AG08395 (cell line): ENCODE measurements at regions not wholly inside any gene's neighbourhood (a gene's known extent, or its start where the extent isn't known, plus 50 kb on each side); places are given as distances from the start of the nearest gene placed in this dataset.

Source experiments
- DNase-seq: peaks from one replicate; pipeline ENCODE4 v3.0.0; 2012; ENCODE audit warnings: mixed read lengths, low spot score

GRCh38 chr15:46251903-46252302 is 617.1 kb downstream of the SQOR start:
- DNase-seq, result no peak

- DNase-seq, result no peak
Observed at GRCh38 chr15:46258056-46258455, 623.2 kb downstream of the SQOR start.

DNA sequence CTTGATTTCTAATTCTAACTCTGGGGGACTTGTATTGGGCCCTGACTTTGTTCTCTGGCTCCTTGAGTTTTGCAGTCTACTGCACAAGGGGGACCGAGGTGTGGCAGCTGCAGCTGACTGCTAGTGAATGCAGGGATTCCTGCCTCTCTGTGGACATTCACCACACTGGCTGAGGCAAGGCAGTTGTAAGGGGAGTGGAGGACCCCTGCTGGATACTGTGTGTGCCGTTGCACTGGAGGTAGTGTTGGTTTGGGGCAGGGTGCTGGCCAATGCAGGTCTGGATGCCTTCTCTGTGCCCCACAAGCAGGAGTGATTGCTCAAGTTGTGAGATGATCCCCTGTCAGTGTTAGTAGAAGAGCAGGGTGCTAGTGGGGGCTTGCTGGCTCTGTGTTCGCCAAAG is 626.1 kb downstream of the SQOR start:
- no peak for DNase-seq

GRCh38 chr15:46265664-46266347 is 631.0 kb downstream of the SQOR start:
- no peak for DNase-seq

DNA sequence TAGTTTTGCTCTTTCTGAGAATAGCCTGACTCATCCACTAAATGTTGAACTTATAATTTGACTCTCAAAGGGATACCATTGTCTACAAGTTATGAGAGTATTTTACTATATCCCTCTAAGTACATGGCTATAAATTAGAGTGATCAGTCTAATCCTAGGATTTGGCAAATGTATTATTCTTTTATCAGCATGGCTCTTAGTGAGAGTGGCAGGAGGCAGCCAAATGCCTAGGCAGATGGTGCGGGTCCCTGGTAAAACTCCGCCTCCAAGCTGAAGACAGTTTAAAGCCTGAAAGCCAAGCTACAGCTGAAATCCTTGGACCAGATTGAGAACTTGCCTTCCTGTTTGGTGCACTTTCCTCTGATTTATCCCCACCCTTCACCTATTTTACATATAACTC is 631.8 kb downstream of the SQOR start:
- DNase-seq, result no peak

GRCh38 chr15:46270481-46271147 is 635.8 kb downstream of the SQOR start:
- DNase-seq, result no peak

DNA sequence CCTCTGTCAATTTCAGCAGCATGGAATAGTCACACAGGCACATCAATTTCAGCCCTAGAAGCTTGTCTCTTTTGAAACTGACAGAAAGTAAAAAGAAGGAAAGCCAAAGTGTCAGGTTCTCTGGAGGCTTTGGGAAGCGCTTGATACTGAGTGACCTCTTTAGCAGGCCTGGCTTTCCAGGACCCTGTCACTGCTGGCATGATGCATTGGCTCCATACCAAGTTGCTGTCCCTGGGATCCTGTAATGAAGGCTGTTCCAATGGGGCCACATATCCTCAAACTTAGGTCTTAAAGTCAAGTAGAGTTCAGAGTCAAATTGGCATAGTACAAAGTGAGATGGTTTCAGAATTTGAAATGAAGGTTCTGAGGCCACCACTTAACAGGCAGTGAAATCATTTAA is 640.9 kb downstream of the SQOR start:
- DNase-seq, result no peak

DNA sequence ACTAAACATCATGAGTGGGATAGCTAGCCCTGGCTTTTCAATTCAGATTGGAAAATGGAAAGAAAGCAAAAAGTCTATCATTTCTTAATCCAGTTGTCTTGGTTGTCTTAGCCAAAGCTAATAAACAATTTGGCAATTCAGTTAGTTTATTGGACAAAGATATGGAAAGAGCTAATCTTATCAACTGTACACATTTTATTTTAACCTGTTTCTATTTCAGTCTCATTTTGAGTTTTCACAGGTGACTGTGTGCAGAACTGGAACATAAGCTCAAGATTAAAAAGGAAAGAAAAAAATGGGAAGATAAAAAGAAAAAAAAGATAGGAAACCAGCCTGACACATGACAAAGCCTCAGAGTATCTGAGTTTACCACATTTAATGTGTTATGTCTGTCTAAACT is 642.6 kb downstream of the SQOR start:
- DNase-seq, result no peak

GRCh38 chr15:46278062-46278461 is 643.2 kb downstream of the SQOR start:
- no peak for DNase-seq

- DNase-seq, result no peak
Observed at GRCh38 chr15:46278486-46279090, 643.8 kb downstream of the SQOR start.

- DNase-seq, result no peak
Observed at GRCh38 chr15:46280762-46281542, 646.1 kb downstream of the SQOR start.

GRCh38 chr15:46293550-46293949 is 658.7 kb downstream of the SQOR start:
- DNase-seq, result no peak

DNA sequence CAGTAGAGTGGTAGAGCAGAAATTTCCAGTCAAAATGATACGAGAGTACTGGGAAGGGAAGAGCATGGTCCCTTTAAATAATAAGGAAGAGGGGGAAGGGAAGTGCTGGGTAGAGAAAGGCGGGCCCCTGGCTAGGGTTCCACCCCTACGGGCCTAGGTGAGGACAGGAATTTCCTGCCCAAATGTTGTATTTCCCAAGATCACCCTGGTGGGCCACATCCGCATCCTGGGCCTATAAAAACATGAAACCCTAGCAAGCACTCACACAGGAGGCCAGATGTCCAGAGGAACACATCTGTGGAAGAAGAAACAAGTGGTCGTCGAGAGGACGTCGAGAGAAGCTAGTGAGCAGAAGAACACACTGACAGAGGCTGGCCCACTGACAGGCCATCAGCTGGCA is 661.2 kb downstream of the SQOR start:
- no peak for DNase-seq

DNA sequence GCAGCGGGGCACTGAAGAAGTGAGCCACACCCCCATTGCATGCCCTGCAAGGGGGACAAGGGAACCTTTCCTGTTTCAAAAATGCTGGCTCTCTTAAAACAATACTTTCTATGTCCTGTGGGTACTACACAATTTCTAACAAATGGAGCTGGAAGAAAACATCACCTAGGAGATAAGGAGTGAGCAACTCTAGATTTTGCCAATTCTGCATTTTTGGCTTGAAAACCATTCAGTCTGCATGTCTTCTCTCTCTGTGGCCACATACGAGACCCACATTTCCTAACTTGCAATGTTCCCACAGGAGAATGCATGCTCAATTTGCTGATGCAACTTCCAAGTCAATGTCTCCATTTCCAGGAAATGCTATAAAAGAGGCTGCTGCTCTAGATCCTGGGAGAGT is 662.0 kb downstream of the SQOR start:
- no peak for DNase-seq

DNA sequence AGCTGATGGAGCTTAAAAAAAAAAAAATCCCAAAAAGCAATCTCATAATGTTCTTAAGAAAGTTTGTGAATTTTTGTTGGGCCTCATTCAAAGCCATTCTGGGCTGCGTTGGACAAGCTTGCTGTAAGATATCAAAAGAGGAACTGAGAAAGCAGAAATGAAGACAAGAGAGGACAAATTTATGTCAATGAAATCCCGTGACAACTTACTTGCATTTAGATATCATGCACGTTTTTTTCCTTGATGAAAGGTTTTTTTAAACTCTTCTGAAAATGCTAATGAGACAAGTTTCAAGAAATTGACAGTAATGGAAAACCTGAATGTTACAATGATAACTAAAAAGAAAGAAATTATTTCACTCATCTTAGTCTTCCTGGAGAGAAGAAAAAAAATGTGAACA is 662.9 kb downstream of the SQOR start:
- DNase-seq, result no peak

DNA sequence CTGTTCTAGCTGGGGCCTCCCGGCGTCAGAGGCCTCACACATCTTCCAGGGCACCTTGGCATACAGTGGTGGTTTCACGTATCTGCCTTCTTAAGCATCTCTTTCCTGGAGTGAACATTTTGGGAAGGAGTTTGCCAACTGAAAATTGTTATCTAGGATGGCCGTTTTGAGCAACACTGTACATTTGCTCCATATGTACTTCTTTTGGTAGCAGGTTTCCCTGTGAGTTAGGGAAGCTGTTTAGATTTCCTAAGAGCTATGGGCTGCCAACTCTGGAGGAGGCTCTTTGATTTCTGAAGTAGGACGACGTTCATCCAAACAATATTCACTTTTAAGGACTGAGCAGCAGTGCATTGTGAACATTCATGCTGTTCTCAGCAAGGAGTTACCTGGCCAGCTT is 665.9 kb downstream of the SQOR start:
- no peak for DNase-seq

DNA sequence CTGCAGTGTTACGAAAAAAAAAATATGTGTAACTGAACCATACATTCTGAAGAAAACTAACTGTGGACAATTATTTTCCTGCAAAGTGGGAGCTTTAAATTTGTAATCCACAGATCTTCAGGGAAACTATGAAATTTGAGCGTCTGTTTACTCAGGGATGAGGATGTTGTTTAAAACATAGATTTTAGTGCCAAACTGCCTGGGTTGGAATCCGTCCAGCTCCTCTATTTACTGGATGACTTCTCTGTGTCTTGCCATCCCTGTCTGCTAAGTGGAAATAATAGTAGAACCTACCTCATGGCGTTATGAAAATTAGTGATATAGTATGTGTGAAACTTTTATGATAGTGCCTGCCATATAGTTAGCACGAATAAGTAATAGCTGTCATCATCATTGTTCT is 666.5 kb downstream of the SQOR start:
- DNase-seq, result no peak

DNA sequence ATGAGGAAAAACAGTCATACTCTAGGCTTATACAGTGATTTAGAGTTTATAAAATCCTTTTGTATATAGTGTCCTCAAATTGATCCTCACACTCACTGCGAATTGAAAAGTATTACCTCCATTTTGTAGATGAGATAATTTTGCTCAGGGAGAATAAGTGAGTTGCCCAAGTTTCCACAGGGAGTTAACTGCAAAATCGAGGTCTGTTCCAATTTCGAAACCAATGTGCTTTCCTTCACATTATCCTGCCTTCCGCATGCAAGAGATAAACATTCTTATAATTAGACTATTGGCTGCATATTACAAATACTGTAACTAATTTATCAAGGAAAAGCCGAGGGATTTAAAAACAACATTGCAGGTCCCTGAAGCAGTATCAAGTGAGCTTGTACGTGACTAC is 667.0 kb downstream of the SQOR start:
- no peak for DNase-seq

- no peak for DNase-seq
Observed at GRCh38 chr15:46304321-46304720, 669.5 kb downstream of the SQOR start.

GRCh38 chr15:46307746-46308145 is 672.9 kb downstream of the SQOR start:
- DNase-seq, result no peak

- DNase-seq, result no peak
Observed at GRCh38 chr15:46309914-46310313, 675.1 kb downstream of the SQOR start.

- peak; percentile 66 for DNase-seq
Observed at GRCh38 chr15:46312133-46312740, 677.4 kb downstream of the SQOR start.
